B cell (primary cell): ENCODE measurements at regions not wholly inside any gene's neighbourhood (a gene's known extent, or its start where the extent isn't known, plus 50 kb on each side); places are given as distances from the start of the nearest gene placed in this dataset.

Experiments
- EZH2 ChIP-seq: IDR thresholded peaks from 2 replicates; pipeline ENCODE4 v1.6.1; 2012; ENCODE audit warnings: borderline replicate concordance, low read depth, mild to moderate bottlenecking, moderate library complexity, low read length; ENCODE audit not compliant: insufficient read depth, poor library complexity, severe bottlenecking
- TF ChIP-seq, protein P1 (sequence below): fragments of 200-600 bp; IDR thresholded peaks from one replicate; pipeline ENCODE4 v1.8.0; 2022; ENCODE audit warnings: antibody characterized with exemption, mild to moderate bottlenecking

DNA sequence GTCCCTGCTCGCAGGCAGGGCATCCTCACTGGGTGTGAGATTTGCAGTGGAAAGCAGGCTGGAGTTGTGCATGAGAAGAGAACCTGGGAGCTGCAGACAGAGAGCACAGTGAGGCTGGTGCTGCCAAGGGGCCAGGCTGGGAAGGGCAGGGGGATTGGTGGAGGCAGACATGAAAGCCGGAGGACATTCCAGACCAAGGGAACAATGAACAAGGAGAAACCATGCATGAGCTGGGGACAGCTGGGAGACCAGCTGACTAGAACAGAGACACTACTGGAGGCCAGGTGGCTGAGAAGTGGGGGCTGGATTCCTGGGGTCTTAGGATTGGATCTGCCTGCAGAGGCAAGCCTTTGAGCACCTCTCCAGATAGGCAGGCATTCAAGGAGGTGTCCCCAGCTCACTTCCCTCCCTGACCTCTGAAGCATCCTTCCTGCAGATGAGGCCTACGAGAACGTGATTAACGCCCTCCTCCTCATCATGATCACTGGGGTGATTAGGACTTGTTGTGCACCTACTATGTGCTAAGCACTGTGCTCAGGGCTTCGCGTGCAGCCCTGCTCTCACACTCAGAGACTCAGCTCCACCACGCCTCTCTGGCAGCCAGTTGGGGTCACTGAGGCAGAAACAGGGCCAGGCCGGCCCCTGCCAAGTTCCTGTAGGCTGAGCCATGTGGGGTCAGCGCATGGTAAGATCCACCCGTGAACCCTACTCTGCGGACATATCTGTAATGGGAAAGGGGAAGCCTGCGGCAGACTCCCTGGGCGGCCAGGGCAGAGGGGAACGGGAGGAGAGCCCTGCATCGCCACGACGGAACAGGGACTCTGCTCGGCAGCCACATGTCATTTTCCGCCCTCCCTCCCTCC lies 74.8 kb upstream of the SLC66A3 start:
- TF ChIP-seq, protein P1, sequence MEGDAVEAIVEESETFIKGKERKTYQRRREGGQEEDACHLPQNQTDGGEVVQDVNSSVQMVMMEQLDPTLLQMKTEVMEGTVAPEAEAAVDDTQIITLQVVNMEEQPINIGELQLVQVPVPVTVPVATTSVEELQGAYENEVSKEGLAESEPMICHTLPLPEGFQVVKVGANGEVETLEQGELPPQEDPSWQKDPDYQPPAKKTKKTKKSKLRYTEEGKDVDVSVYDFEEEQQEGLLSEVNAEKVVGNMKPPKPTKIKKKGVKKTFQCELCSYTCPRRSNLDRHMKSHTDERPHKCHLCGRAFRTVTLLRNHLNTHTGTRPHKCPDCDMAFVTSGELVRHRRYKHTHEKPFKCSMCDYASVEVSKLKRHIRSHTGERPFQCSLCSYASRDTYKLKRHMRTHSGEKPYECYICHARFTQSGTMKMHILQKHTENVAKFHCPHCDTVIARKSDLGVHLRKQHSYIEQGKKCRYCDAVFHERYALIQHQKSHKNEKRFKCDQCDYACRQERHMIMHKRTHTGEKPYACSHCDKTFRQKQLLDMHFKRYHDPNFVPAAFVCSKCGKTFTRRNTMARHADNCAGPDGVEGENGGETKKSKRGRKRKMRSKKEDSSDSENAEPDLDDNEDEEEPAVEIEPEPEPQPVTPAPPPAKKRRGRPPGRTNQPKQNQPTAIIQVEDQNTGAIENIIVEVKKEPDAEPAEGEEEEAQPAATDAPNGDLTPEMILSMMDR, result no peak
- no peak for TF ChIP-seq EZH2
